Glomerular visceral epithelial cell (primary cell): ENCODE measurements at regions not wholly inside any gene's neighbourhood (a gene's known extent, or its start where the extent isn't known, plus 50 kb on each side); places are given as distances from the start of the nearest gene placed in this dataset.
"Not testable (repeated sequence)": the region's sequence is repeated elsewhere in the genome, so short reads cannot be mapped to it uniquely, and the experiment has no call there.

Experiments
- DNase-seq: peaks from one replicate; pipeline ENCODE4 v3.0.0-alpha.2; 2016; ENCODE audit errors: extremely low spot score

DNA sequence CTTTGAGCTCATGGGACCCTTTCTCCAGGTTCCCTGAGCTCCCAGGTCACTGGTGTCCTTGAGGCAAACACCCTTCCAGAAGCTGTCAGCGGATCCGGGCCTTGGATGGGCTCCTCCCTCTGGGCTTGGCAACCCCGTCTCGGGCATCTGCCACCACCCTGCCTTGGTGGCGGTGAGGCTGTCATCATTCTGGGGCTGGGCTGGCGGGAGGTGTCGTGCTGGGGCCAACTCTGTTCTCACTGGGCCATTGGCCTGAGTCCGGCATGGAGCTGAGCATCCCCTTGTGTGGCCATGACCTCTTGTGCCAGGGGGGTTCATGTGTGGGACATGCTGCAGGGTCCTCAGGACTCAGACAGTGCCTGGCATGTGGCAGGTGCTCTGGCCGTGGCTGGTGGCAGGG, 197.6 kb downstream of the LAT start:
- no peak for DNase-seq

DNA sequence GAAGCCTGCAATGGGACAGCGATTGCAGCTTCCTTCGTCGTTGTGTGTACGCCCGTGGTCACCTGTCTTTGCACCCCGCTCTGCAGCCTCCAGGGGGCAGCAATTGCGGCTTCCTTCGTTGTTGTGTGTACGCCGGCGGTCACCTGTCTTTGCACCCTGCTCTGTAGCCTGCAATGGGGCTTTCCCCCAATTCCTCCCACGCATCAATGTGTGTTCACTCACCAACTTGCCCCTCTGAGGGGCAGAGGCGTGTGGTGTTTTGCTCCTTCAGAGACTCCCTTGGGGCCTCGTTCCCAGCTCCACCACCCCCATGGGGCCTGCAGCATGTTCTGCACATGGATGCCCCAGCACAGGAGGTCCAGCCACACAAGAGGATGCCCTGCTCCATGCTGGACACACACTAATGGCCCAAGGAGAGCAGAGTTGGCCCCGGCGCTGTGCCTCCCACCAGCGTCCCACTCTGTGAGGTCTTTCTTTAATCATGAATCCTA, 197.1 kb downstream of the LAT start:
- DNase-seq = not testable (repeated sequence)

DNA sequence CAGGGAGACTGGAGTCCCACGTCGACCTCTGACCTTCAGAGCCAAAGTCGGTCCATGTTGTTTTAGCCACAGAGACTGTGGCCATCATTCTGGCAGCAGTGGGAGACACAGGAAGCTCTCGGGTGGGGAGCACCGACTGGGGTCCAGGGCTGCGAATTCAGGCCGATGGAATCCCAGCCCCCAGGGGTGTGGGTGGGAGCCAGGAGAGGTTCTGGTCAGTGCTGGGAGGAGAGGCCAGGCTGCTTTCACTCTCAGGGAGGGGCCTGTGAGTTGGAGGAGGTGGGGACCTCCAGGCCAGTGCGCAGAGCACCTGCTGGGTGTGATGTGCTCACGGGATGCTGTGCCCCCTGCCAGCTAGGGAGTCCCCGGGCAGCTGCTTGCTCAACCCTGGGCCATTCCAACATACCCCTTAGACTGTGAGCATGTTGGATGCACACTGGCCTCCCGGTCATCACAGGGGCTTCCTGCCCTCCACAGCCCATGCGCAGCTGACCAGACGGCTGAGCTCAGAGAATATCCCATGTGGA, 196.5 kb downstream of the LAT start:
- not testable (repeated sequence) for DNase-seq

DNA sequence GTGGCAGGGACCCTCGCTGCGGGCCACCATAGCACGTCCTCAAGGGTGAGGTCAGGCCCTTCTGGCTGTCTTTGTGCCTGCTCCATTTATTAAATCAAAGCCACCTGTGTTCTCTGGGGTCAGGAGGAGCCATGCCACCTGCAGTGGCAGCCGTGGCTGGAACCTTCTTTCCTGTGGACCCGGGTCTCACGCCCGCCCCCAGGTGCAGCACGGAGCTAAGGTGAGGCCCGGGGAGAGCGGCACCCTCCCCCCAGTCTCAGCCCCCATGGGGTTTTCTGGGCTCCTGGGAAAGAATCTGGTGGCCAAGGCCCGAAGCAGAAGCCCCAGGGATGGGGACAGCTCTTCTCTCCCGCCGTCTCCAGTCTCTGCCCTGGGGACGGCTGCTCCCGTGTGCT, 195.4 kb downstream of the LAT start:
- DNase-seq = not testable (repeated sequence)

DNA sequence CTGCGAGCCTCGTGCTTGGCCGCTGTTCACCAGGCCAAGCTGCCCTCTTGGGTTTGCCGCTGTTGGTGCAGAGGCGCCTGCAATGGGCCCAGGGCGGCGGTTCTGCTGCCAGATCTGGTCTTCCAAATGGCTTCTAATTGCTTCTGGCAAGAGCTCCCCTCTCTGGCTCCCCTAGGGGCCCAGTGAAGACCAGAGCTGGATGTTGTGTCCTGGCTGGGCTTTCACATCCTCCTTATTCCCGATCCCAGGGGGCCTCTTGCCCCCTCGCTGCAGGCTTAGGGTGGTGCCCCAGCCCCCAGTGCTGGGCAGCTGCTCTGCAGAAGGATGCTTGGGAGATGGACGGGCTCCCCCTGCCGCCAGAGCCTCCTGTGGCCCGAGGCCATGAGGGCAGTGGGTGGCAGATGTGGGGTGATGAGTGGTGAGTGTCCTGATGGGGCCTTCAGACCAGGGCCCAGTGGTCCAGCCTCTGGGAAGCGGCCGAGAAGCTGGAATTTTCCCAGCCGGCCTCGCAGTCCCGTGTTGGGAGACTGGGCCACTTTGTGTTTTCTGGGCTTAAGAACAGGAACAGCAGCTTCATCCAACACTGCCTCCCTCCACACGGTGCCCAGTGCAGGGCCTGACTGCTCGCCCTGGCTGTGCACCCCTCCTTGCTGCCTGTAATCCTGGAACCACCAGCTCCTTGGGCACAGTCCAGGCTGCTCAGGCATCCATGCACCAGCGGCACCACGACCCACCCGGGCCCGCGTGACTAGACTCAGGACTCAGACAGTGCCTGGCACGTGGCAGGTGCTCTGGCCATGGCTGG, 194.8 kb downstream of the LAT start:
- not testable (repeated sequence) for DNase-seq

DNA sequence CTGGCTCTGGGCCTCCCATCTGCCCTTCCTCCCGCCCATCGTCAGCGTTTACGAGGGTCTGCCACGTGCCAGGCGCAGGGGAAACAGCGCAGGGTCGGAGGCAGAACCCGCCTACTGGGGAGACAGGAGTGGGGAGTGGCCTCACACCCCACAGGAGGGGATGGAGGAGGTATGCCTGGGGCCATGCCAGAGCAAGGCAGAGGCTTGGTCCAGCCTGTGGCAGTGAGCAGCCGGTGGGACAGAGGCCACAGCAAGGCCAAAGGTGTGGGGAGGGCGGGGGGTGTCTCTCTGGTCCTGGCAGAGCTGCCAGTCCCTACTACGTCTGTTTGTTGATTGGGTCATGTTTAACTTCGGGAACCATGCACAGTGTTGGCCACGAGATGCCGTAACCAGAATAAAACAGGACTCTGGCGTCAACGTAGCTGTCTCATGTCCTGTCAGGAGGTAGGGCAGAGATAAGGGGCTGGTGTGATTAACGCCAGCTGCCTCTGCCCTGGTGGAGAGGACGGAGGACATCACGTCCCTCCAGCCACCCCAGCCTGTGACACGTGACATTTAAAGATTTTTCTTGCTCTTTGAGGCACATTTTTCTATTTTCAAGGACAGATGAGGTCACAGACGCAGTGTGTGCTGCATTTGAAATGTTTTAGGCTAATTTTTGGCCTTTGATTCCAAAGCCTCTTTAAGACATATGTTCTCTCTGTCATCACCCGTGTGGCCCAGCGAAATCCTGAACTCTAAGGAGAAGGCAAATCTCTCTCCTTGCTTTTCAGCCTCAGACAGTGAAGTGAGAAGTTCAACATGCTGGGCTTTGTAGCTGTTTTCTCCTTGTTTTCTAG, 193.3 kb downstream of the LAT start:
- DNase-seq = not testable (repeated sequence)

DNA sequence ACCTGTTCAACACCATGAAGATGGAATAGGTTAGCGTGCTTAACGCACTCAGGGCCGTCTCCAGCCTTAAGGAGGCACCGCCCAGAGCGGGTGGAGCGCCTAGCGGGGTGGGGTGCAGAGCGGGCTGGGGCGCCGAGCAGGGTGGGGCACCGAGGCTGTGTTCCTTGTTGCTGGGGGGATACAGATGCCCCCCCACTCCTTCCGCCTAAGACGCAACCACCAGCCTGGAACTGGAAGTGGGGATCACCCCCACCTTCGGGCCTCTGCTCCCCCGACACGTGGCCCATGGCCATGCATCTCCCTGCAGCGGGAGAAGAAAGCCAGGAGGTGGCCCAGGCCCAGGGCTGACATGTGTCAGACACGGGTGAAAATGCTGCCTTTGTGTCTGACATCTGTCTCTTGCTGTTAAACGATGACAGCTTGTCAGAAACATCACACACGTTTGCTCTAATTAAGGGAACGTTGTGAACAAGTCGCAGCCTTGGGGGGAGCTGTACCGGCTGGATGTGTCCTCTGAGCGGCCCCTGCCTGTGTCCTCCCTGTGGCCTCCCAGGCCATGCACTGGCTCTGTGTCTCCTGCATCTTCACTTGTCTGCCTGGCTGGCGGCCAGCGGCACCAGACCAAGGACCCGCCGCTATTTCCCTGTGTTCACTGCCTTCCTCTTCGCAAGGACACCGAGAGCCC, 192.5 kb downstream of the LAT start:
- DNase-seq = not testable (repeated sequence)

DNA sequence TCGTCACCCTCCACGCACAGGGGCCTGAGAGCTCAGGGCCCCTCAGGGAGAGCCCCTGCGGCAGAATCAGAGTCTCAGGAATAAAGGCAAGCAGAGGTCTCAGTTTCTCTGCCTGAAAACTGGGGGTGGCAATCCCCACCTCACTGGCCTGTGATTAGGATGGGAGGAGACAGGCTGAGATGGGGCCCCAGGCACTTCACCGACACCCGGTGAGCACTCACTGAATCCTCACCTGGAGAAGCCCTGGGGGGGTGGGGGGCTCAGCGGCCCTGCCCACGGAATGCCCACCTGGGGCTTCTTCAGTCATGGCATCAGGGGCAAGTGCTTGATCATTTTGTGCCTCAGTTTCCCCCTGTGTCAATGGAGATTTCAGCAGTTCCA, 192.0 kb downstream of the LAT start:
- DNase-seq = not testable (repeated sequence)

DNA sequence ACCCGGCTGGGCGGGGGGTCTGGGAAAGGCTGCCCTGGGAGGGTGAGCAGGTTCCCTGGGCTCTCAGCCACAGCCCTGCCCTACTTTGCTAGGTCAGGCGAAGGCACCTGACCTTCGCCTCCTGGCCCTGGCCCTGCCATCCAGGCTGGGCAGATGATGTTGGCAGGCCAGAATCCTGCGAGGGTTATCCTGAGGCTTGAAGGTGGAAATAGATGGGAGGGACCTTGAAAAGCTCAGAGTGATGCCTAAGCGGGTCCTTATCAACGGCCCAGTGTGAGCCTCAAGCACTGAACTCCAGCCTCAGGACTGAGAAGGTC, 191.3 kb downstream of the LAT start:
- DNase-seq = not testable (repeated sequence)

DNA sequence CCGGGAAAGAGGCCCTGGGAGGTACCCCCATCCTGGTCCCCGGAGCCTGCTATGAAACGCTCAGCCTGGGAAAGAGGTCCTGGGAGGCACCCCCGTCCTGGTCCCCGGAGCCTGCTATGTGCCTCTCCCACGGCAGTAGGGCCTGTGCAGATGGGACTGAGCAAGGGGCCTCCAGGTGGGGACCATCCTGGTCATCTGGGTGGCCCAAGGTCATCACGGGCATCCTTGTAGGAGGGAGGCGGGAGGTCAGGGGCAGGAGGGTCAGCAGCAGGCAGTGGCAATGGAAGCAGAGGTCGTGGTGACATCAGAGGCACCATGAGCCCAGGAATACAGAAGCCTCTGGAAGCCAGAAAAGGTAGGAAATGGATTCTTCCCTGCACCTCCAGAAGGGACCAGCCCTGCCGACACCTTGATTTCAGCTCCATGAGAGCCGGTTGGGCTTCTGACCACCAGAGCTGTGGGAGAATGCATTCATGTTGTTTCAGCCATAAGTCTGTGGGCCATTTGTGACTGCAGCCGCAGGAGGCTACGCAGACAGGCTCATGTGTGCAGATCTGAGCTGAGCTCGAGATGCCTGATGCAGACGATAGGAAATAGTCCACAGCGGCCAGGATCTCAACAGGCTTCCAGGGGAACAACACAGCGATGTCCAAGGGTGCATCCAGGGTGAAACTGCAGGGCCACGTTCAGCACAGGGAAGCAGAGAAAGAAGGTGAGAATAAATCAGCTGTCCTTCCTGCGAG, 190.7 kb downstream of the LAT start:
- not testable (repeated sequence) for DNase-seq

DNA sequence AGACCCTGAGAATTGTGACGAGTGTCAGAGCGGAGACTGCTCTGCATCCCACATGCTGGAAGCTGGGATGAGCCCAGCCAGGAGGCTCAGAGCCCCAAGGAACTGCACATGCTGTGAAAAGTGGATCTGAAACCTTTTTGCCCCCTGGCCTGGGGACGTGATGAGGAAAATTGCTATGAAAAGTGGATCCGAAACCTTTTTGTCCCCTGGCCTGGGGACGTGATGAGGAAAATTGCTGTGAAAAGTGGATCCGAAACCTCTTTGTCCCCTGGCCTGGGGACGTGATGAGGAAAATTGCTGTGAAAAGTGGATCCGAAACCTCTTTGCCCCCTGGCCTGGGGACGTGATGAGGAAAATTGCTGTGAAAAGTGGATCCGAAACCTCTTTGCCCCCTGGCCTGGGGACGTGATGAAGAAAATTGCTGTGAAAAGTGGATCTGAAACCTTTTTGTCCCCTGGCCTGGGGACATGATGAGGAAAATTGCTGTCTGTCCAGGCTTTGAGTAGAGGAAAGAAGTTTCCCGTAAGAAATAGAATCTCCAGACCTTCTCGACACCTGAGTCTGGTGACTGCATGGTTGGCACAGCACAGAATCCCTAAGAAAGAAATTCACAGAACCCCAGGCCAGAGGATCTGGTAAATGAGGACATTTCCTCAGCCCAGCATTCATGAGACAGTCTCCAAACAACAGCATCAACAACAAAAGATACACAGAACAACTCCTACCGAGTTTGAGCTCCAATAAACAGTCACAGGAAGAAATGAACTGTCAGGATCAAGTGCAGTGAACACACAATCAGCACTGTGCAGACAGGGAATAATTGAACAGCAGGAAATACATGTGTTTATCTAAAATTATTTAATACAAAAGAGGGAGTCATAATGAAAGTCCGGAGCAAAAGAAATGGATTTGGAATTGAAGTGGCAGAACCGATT, 188.8 kb downstream of the LAT start:
- not testable (repeated sequence) for DNase-seq

DNA sequence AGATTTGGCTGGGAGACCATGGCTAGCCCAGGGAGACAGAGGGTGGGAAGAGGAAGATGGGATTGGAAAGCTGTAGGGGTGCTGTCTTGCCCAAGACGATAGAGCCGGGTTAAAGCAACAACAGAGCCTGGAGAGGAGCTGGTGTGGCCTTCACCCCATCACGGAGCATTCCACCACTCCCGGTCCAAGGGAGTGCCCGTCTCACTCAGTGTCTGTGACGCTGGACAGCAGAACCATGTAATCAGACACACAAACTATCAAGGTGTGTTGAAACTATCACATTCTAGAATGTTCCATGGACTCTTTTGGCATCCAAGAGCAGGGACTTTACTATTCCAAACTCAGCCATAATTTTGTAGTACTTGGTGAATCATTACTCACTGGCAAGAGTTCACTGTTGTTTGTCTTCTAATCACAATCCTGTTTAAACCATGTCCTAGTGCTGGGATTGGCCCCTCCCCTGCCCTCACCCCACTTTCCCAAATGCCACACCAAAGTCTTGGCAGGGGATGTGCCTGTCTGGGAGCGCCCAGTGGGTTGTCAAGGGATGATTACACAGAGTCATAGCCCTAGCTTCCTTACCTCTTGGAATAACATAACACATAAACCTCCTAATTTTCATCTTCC, 187.4 kb downstream of the LAT start:
- DNase-seq = not testable (repeated sequence)

DNA sequence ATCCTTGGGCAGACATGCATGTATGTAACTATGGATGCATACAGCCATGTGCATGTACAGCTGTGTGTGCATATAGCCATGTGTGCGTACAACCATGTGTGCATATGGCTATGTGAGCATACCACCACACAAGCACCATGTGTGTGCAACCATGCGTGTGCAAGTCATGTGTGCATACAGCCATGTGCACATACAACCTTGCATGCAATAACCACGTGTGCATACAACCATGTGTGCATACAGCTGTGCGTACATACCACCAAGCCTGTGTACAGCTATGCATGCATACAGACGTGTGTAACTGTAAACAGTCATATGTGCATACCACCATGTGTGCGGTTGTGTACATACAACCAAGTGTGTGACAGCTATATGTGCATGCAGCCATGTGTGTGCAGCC, 186.4 kb downstream of the LAT start:
- DNase-seq = not testable (repeated sequence)

DNA sequence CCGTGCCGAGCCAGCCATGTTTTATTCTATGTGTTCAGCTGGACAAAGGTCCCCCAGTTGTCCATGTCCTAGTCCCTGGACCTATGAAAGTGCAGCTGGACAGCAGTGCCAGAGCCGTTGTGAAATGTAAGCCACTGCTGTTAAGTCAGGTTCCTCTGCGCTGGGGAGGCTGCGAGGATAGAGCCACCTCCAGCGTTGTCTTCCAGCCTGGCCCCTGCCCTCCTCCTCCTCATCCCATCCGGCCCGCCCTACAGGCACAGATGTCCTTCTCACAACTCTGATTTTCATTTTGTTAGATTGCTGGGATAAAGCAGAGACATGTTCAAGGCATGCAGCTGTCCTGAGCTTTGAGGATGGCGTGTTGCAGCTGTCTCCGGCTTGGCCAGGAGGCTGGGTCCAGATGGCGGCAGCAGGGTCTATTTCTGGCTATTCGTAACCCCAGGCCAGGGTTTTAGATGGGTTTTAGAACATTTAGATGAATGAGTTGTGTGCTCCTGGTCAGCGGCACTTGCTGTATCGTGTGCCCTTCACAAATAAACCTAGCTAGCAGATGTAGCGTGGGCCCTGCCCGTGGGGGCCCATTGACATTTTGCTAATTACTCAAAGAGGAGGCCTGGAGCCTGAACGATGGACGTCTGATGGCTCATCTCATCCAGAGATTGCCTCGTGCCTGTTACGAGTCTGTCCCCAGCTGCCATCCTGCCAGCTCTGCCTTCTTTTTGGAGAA, 185.7 kb downstream of the LAT start:
- DNase-seq = not testable (repeated sequence)

DNA sequence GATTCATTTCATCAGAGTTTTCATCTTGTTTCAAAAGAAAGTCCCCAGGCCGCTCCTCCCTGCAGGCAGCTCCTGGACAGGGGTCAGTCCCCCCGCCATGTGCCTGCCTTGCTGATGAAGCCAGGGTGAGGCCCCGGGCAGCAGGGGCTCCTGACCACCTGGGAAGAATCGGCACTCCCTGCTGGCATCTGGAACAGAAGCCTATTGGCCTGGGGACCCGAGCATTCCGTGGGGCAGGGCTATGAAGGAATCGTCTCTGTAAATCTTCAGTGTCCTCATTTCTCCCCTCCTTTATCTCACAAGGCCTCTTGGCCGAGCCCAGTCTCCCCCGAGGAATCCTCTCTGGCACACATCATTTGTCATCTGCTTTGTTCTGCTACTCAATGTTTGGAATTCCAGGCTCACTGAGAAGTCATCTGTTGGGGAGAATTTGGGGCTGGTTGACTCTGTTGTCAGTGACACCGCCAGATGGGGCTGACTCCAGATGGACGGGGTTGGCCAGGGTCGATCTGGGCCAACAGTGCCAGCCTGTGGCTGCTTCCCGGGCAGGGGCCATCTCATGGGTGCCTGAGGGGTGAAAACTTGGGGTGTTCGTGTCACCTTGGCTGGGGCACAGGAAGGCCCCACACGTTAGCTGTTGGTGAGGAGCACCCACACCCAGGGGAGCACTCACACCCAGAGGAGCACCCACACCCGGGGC, 184.6 kb downstream of the LAT start:
- DNase-seq = not testable (repeated sequence)

DNA sequence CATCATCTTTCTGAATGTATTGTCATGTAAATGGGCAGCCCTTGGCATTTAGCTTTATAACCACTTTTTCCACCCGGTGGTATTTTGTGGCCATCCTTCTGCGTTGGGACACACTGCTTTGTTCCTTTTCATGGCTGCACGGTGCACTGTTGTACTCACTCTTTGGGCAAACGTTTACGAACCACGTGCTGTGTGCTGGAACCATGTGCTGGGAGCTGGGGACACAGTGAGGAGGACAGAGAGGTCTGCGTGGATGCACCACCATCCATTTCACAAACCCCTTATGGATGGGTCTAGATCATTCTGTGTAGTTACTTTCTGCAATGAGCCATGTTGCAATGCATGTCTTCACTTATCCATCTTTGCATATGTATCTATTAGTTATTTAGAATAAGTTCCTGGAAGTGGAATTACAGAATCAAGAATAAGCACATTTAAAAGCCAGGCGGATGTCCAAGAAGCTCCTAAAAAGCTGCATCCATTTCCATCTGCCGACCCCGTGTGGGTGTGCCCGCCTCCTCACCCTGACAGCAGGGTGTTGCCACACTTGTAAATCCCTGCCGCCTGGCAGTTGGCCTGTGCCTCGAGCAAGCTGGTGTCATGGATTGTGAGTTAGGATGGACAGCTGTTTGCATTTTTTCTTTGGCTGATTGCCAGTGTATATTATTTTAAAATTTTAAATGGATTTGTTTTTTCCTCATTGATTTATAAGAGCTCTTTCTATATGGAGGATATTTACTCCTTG, 183.8 kb downstream of the LAT start:
- not testable (repeated sequence) for DNase-seq

DNA sequence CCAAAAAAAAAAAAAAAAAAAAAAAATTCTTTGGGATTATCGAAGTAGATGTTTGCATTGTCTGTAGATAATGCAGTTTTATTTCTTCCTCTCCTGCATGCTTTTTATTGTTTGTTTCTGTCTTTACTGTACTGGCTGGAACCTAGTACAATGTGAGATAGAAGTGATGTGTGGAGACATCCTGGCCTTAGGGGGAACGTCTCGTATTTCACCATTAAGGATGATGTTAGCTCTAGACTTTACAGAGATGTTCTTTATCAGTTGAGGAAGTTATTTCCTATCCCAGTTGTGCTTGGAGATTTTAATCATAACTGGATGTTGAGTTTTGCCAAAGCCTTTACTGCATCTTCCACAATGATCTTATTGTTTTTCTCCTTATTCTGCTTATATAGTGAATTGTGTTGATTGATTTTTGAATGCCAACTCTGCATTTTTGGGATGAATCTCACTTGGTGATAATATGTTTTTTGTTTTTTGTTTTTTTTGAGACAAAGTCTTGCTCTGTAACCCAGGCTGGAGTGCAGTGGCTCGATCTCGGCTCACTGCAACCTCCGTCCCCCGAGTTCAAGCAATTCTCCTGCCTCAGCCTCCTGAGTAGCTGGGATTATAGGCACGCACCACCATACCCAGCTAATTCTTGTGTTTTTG, 179.7 kb downstream of the LAT start:
- not testable (repeated sequence) for DNase-seq
